Islet precursor cell (in vitro differentiated cells): ENCODE measurements at regions not wholly inside any gene's neighbourhood (a gene's known extent, or its start where the extent isn't known, plus 50 kb on each side); places are given as distances from the start of the nearest gene placed in this dataset.
"Not testable (repeated sequence)": the region's sequence is repeated elsewhere in the genome, so short reads cannot be mapped to it uniquely, and the experiment has no call there.

Source experiments
- DNase-seq: peaks from one replicate; pipeline ENCODE4 v3.0.0-alpha.2; 2018

DNA sequence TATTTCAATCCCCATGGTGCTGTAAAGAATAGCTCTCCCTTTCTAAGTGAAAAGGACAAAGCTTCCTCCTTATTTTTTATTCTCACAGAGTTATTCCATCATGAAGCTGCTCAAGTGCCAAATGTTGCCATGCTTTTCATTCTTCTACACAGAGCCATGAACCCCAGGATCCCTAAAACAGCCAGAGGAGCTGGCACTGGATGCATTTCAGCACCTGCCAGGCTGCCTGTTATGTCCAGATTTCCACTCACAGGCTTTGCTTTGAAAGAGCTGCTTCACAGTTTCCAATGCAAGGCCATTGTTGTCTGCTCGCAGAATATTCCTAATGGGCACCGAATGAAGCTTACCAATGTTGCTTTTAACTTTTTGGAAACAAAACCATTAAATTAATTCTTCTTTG lies 256.2 kb upstream of the NPSR1 start:
- no peak for DNase-seq

DNA sequence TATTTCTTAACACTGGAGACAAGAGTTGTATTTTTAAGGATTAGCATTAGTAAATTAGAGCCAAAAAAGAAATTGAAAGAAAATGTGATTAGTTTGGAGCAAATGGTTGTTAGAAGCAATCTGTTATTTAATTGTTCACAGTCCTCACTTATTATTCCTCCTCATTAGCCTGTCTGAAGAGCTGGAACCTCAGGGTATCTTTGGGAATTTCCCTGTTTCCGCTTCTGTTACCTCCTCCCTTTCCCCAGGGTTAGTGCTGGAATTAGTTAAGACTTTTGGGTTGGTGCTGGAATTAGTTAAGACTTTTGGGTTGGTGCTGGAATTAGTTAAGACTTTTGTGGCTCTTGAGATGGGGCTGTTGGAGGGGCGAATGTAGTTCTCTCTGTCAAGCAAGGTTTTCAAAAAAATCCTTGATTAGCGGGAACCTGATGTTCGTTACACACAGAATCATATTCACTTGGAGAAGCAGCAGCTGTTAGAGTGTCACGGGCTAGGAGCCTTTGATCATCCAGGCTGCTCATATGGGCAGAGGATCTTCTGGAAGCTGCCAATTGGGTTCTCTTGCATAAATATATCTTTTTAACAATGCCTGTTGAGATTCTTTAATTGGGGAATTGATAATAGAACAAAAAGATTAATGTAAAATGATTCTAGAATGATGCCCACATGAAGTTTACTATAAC lies 251.0 kb upstream of the NPSR1 start:
- DNase-seq = no peak

DNA sequence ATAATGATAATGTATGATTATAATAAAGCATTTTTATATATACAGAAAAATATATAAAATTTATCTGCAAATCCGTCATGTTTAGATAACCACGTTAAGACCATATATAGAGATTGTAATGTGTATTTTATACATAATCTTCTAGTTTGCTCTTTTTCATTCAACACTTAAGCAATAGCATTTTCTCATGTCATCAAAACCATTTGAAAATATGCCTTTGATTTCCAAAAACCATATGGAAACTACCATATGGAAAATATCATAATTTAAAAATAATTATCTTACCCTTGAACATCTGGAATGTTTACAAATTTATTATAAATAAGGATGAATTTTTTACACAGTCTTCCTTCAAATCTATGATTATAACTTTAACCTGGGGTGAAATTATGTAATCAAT lies 250.4 kb upstream of the NPSR1 start:
- no peak for DNase-seq

DNA sequence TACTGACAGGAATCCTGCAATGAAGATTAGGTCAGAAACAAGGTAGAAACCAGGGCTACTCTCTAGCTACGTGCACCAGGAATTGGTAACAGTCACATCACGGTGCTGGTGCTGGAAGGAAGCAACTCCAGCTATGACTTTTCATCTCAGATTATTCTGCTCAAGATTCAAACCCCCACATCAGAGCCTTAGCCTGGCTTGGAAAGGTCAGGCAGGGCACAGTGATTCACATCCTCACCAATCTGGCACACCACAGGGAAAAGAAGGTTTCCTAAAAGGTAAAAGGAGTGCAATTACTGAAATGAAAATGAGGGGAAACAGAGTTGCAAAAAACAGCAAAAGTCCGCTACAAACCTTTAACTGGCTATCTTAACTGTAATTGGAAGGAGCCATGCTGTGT lies 240.2 kb upstream of the NPSR1 start:
- DNase-seq = no peak

DNA sequence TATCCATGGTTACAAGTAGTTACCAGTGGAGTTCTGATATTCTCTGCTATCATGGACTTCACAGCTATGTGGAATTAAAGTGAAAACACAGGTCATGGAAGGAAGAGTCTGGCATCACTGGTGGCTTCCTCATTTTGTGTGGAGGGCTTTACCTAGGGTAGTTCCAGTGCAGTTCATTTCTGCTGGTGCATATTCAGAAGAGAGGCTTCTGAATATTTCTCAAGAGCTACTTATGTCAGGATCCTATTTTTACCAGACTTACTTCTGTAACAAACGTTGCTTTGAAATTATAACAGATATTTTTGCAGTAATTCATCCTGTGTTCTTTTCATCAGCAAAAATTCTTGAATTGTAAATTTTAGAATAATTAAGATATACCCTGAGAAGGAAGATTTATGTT lies 236.5 kb upstream of the NPSR1 start:
- no peak for DNase-seq

DNA sequence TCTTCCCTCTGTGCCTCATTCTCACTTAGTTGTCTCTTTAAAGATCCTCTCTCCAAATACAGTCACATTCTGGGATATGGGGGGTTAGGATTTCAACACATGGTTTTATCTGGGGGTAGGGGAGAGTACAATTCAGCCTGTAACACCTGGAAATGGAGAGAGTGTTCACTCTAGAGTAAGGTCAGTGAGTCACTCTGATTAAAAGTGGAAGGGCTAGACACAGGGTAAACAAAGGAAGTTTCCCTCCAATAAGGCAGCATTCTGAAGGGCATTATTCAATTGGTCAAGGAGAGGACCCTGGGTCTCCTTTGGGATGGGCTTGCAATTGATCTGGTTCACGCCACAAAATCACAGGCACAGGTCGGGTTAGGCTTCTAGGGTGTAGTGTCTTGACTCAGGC lies 232.8 kb upstream of the NPSR1 start:
- no peak for DNase-seq

DNA sequence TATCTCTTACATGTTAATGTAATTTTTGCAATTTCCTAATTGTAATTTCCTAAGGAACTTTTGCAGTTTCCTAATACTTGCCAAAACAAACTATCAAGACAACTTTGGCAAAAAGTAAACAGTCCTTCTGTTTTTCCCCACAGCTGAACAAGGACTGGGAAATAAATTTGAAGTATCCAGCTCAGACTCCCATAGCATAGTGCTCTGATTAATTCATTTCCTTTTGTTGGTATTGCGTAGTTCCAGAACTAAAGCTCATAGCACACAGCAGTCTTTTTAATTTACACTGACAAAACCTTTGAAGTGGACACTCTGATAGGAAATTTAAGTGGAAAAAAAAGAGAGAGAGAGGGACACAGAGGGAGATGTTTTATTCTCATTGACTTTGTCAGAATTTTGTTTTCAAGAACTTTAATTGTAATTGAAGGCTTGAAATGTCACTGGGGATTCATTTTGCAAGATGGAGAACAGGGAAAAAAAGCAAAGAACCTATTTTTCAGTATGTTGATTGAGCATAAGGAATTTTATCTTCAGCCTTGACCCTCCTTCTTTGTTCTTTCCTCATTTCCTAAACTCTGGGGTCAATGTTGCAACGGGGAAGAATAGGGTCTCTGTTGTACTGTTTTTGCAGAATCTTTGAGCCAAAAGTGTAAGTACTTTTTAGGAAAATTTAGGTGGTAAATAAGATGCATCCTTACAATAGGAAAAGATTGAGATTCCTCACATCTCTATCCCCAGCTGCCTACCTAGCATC lies 232.2 kb upstream of the NPSR1 start:
- no peak for DNase-seq

DNA sequence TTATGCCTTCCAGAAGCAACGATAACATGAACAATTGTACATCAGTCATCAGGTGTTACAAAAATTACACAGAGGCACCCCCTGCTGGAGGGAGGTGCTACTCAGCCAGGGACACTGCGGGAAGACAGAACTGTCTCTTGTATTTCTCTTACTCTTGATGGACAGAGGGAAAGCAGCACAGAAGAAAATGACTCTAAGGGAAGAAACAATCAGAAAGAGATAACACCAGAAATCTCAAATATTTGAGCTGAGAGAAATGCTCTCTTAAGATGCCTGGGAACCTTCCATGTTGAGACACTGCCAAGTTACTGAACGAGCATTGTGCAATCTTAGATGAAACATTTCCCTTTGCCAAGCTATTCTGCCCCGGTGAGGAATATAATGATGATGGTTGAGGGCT lies 227.6 kb upstream of the NPSR1 start:
- no peak for DNase-seq

DNA sequence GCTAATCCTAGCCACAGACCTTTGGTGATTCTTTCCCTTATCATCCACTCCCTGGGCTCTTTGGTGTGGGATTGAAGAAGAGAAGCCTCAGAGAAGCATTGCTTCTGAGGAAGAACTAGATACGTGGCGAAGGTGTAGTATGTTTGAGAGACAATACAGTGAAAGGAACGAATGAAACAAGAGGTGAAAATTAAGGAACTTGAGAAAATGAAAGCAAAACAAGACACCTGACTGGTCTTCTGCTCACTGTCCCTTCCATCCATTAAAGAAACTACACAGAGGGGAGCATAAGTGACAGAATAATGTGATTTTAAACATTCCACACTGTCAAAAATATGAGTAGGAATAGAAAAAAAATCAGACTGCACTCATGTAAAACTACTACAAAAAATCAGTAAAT lies 219.6 kb upstream of the NPSR1 start:
- no peak for DNase-seq

DNA sequence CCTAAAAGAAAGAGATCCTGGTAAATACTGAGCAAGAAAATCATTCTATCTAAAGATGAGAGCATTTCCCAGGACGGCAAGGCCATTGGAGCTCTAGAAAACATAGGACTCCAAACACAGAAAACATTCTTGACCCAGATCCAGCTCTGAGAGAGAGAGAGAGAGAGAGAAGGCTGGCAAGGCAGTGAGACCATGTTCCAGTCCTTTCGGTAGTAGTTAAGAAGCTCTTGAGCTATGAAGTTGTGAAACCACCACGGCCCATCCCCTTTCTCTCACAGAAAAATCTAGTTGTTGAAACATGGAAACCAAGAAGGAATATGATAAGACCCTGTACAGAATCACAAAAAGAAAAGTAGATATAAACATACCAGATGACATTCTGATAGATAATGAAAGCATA lies 212.4 kb upstream of the NPSR1 start:
- no peak for DNase-seq

DNA sequence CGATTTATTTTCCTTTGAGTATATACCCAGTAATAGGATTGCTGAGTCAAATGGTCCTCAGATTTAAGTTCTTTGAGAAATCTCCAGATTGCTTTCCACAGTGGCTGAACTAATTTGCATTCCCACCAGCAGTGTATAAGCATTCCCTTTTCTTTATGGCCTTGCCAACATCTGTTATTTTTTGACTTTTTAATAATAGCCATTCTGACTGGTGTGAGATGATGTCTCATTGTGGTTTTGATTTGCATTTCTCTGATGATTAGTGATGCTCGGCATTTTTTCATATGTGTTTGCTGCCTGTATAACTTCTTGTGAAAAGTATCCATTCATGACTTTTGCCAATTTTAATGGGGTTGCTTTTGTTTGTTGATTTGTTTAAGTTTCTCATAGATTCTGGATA lies 209.5 kb upstream of the NPSR1 start:
- DNase-seq = not testable (repeated sequence)

DNA sequence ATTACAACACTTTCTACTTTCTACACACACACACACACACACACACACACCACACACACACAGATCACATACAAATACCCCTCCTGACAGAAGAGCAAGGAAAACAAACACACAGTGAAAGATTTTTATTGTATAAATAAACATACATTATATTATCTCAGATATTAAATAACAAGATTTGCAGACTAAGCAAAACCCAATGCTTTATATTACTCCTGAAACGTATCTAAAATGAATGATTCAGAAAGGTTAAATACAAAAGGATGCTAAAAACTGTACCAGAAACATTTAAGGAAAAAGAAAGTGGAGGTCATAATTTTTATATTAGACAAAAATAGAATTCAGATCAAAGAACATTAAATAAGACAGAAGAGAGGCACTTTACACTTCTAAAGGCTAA lies 208.3 kb upstream of the NPSR1 start:
- no peak for DNase-seq

DNA sequence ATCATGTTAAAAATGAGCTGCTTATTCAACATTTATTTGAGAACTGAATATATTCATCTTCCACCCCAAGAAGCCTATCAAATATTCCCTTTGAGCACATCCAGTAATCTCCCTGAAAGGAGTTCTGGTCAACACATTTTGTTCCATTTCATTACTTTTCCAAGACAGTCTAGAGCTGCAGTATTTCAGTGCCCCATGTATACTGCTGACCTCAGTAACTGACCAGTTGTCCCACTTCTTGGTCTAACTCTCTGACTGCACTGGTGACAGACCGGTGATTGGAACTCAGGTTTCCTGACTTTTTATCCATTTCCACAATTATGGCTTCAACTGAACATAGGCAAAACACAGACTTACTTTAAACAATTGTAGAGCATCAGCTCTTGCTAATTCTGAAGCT lies 206.8 kb upstream of the NPSR1 start:
- DNase-seq = no peak

DNA sequence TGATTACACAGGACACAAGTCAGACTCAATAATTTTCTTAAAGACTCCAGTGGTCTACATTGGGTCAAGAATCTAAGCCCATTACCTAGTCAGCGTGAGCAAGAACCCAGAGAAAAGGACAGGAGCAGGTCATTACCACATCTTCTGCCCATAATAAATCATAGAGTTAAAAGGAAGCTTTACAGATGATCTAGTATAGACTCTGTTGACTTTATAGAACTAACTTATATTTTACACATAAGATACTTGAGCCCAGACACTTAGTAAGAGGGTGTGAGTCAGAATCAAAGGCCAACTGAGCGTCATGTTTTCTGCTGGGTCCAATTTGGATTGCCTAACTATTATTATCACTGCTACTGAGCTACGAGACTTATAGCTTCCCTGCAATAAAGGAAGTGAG lies 206.1 kb upstream of the NPSR1 start:
- DNase-seq = no peak

DNA sequence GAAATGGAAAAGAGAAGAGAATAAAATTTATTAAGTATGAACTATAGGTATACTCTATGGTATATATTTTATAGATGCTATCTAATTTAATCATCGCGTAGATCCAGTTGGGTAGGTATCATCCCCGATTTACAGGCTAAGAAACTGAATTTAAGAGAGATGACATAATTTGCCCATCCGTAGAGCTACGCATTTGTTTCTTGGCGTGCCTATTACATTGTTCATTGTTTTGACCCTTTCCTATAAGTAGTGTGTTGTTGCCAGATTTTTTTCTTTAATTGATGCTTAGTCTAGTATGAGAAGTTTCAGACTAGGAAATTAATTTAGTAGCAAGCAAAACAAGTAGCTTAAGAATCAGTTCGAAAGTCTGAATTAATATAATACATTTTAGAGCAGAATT lies 205.7 kb upstream of the NPSR1 start:
- DNase-seq = no peak

DNA sequence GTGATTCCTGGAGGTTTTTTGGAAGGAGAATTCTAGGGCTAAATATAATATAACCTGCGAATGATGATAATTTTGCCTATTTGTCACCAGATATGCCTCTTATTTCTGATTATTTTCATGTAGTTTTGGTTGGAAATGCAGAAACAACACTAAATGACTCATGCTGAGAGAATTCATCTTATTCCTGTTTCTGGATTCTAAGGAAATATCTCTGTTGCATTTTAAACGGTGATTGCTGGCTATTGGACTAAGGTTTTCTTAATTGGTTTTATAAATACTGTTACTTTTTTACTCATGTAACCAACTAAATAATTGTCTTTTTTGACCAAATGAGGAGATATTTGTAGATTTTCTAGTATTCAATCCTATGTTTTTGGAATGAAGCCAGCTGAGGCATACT lies 204.9 kb upstream of the NPSR1 start:
- no peak for DNase-seq

DNA sequence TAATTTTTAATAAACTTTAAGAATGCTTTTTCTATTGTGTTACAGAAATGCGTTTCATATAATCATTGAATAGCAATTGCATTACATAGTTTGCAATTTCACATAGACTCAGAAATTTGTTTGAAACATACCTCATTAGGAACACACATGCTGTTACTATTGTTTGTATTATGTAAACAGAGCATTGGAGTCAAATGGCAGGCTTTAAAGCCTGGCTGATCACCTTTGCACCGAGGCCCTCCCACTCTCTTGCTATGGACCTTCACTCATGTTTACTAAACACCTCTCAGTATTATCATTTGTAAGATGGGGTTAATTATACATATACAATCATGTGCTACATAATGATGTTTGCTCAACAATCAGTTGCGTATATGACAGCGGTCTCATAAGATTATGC lies 203.6 kb upstream of the NPSR1 start:
- DNase-seq = no peak

DNA sequence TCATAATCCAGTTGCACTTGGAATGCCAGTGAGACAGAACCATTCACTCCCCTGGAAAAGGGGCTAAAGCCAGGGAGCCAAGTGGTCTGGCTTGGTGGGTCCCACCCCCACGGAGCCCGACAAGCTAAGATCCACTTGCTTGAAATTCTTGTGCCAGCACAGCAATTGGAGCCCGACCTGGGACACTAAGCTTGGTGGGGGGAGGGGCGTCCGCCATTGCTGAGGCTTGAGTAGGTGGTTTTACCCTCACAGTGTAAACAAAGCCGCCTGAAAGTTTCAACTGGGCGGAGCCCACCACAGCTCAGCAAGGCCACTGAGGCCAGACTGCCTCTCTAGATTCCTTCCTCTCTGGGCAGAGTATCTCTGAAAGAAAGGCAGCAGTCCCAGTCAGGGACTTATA lies 200.7 kb upstream of the NPSR1 start:
- DNase-seq = no peak

DNA sequence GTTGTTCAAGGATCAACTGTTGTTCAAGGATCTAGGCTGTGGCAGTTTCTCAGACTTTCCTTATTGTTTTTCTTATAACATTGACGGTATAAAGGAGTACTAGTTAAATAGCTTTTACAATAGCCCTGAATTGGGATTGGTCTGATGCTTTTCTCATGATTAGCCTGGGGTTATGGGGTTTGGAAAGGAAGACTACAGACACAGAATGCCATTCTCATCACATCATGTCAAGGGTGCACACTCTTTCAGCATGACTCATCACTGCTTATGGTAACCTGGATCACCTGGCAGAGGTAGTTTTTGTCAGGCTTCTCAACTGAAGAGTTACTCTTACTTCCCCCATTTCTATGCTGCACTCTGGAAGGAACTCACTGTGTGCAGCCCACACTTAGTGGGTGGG lies 194.2 kb upstream of the NPSR1 start:
- peak; percentile 91 for DNase-seq

DNA sequence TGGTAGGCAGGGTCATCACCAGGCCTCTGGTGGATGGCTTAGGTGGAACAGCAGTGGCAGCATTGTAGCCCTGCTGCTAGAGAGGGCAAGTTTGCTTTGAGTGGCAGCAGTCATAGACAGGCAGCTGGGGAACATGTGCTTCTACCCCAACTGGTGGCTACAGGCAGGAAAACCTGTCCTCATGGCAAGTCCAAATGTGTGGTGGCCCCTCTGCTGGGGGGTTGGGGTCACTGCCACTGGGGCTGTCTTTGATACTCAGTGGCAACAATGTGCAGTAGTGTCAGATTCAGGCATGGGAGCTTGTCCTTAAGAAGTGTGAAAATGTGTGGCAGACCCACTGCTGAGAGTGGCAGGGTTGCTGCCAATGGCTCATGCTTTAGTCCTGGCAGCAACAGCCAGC lies 186.2 kb upstream of the NPSR1 start:
- no peak for DNase-seq

DNA sequence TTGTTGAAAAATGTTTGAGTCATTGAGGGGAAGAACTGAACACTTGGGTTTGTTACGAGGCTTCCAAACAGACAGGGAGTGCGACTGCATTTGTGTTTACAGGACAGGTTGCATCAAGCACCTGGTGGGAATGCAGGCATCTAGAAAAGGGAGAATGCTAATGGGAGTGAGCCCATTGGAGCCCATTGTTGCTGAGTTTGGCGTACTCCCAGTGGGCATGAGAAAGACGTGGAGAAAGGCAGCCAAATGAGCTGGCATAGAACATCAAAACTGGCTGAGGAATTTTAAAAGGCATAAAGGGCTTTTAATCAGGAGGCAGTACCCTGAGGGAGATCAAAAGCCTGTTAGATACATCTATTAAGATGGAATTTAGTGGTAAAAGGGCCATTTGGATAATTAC lies 171.6 kb upstream of the NPSR1 start:
- DNase-seq = peak; percentile 88

DNA sequence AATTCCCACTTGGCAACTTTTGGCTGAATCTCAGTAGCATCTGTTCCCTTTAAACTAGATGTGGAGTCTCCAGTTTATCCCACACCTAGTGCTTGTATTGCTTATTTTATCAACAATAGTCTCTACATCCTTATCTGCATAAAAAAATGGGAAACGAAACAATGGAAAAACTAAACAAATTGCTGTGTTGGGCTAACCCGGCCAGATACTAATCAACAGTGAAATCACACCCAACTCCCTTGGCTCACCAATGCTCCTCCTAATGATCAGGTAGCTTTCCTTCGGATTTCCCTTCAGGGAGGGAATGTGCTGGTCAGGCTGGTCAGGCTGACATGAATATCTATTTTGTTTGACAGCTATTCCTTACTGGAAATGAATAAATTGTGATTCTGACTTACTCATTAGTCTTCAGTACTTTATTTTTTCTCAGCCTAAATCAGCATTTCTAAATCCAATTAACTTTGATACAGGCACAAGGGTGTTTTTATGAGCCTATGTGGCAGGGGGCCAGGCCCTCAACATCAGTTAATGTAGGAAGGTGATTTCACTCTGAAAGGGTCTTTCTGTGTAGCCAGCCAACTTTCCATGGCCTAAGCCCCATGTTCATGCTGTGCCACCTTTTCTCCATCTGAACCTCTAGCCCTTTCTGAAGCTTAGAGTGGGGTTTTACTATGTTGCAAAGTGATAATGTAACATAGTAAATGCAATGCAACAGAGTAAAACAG lies 170.5 kb upstream of the NPSR1 start:
- no peak for DNase-seq

DNA sequence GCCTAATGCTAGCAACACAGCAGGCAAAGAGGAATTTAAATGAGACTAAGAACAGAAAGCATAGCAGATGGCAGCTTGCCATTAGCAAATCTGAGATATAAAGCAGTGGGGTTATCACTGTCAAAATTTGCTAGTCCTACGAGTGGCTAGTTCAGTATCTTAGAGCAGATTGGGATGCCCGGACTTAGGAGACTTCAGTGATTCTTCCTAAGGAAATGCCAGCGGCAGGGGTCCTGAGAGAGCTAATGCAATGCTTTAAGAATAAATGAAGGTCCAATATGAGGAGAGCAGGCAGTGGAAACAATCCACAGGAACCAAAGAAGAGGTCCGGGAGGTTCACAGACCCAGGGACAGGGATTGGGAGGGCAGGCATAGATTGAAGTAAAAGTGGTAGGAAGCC lies 169.3 kb upstream of the NPSR1 start:
- no peak for DNase-seq

DNA sequence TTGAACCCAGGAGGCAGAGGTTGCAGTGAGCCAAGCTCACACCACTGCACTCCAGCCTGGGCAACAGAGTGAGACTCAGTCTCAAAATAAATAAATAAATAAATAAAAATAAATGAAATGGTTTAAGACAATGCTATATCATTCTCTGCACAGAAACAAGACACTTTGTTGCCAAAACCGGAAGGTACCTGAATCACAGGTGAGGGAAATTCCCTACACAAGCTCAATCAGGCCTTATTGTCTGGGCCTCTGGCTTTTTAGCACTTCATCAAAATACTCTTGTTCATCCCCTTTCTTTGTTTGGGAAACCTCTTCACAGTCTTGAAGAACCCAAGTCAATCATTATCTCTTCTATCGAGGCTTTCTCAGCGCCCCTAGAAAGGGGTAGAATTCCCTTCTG lies 166.1 kb upstream of the NPSR1 start:
- DNase-seq = no peak
